Nephron (organoid): ENCODE measurements at regions not wholly inside any gene's neighbourhood (a gene's known extent, or its start where the extent isn't known, plus 50 kb on each side); places are given as distances from the start of the nearest gene placed in this dataset.
"Not testable (repeated sequence)": the region's sequence is repeated elsewhere in the genome, so short reads cannot be mapped to it uniquely, and the experiment has no call there.

Experiments
- H3K27ac Mint-ChIP-seq, 3 experiments: 2 replicates each; pipeline ENCODE4 v1.8.0; 2020; ENCODE audit warnings: mixed read lengths in 3 of 3, mild to moderate bottlenecking in 2 of 3, moderate library complexity in 1 of 3
- H3K27me3 Mint-ChIP-seq: 2 replicates; pipeline ENCODE4 v1.8.0; 2021; ENCODE audit warnings: low read depth, mild to moderate bottlenecking, moderate library complexity, mixed read lengths
- H3K36me3 Mint-ChIP-seq: 2 replicates; pipeline ENCODE4 v1.8.0; 2020; ENCODE audit warnings: low read depth, mixed read lengths
- H3K4me1 Mint-ChIP-seq: 2 replicates; pipeline ENCODE4 v1.8.0; 2020; ENCODE audit warnings: mixed read lengths
- H3K4me3 Mint-ChIP-seq, 3 experiments: 2 replicates each; pipeline ENCODE4 v1.8.0; 2020; ENCODE audit warnings: mild to moderate bottlenecking in 3 of 3, mixed read lengths in 3 of 3, moderate library complexity in 2 of 3
- H3K9me3 Mint-ChIP-seq: 2 replicates; pipeline ENCODE4 v1.8.0; 2020; ENCODE audit warnings: mixed read lengths
- TF ChIP-seq, protein P1 (sequence below), 3 experiments: fragments of 200-600 bp; sonication (generic); IDR thresholded peaks; one replicate each; pipeline ENCODE4 v1.5.0; 2021; ENCODE audit warnings: antibody characterized with exemption in 3 of 3; ENCODE audit not compliant: unreplicated experiment in 3 of 3

DNA sequence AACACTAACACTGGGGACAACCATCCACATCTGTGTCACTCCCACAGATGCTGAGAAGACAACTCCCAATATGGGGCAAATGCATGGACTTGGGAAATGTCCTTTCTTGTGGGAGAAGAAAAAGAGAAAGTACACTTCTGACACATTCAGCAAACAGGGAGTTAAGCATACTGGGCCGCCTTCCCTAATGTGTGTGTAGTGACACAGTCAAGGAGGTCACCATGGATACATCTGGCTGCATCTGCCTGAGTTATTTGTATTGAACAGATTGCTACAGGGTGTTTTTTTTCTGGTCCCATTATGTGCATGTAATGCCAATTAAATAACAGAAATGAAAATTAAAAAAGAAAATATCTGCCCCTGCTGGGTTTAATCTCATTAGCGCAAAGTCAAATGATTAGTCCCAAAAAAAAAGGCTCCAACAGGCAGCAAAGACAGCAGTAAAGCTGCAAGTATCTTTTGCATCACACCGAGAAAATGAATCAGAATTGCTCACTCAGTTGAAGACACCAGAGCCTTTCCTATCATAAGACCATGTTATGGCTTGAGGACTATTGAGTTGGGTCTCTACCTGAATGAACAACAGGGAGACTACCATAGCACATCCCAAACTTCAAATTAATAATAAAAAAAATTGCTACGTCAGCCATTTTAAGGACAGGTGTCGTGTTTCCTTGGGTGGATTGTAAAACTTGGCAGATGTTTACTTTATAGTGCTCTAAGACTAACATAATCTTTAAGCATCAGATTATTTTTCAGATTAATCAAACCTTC, 395.9 kb downstream of the DTWD2 start:
- no peaks in the 10 kb centered on the region for H3K36me3 Mint-ChIP-seq

DNA sequence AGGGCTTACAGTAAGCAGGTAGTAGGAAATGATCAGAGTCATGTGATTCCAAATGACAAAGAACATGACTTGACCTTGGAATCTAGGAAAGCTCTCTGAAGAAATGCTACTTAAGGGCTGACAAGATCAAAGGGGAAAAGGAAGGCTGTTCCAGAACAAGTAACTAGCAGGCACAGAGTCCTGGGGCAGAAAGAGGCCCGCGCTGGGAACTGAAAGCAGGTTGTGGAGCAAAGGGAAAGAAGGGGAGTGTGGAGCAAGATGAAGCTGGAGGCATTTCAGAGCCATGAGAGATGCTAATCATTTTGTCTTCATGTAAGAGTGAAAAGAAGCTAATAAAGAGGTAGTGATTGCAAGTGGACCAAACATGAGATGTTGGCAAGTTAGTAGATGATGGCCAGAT, 397.5 kb downstream of the DTWD2 start:
- H3K27ac Mint-ChIP-seq = no peak overlapping the region
- no peak overlapping the region for H3K4me3 Mint-ChIP-seq
- TF ChIP-seq, protein P1, sequence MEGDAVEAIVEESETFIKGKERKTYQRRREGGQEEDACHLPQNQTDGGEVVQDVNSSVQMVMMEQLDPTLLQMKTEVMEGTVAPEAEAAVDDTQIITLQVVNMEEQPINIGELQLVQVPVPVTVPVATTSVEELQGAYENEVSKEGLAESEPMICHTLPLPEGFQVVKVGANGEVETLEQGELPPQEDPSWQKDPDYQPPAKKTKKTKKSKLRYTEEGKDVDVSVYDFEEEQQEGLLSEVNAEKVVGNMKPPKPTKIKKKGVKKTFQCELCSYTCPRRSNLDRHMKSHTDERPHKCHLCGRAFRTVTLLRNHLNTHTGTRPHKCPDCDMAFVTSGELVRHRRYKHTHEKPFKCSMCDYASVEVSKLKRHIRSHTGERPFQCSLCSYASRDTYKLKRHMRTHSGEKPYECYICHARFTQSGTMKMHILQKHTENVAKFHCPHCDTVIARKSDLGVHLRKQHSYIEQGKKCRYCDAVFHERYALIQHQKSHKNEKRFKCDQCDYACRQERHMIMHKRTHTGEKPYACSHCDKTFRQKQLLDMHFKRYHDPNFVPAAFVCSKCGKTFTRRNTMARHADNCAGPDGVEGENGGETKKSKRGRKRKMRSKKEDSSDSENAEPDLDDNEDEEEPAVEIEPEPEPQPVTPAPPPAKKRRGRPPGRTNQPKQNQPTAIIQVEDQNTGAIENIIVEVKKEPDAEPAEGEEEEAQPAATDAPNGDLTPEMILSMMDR (IDR thresholded peaks at IDR 0.05; ENCODE audit: unreplicated experiment in 3 of 3) = no peak
- peaks cover 4% of the 10 kb centered on the region for H3K4me1 Mint-ChIP-seq
- no peaks in the 10 kb centered on the region for H3K36me3 Mint-ChIP-seq
- H3K27me3 Mint-ChIP-seq = no peaks in the 10 kb centered on the region
- no peaks in the 10 kb centered on the region for H3K9me3 Mint-ChIP-seq

More for the DNA sequence above, 395.9 kb downstream of the DTWD2 start:
- Mint-ChIP-seq H3K4me1 (peaks cover 17% of the 10 kb centered on the region), H3K4me3 (no peak overlapping the region), H3K27ac (no peak overlapping the region), H3K9me3 (no peaks in the 10 kb centered on the region), H3K27me3 (no peaks in the 10 kb centered on the region)
- TF ChIP-seq, protein P1 (IDR thresholded peaks at IDR 0.05; ENCODE audit: unreplicated experiment in 3 of 3) = no peak

DNA sequence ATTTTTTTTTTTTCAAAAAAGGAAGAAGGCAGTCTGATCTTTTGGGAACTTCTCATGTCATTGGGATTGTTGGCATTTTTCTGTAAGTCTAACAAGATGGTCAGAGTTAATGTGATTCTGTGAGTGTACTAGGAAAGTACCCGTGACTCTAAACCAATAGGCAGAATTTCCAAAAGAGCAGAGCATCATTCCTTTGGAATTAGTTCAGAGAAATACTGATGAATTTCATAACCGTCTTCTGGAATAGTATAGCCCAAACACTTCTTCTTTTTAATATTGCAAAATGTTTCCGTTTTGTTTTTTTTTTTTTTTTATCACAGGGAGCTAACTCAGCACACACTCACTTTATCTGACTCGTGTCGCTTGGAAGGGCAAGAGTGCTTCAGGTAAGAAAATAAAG, 407.4 kb downstream of the DTWD2 start:
- TF ChIP-seq, protein P1 (IDR thresholded peaks at IDR 0.05; ENCODE audit: unreplicated experiment in 3 of 3) = no peak
- H3K4me1 Mint-ChIP-seq = peaks cover 12% of the 10 kb centered on the region
- H3K9me3 Mint-ChIP-seq = no peaks in the 10 kb centered on the region
- no peak overlapping the region for H3K4me3 Mint-ChIP-seq
- no peaks in the 10 kb centered on the region for H3K36me3 Mint-ChIP-seq
- H3K27ac Mint-ChIP-seq = no peak overlapping the region
- H3K27me3 Mint-ChIP-seq = peaks cover 3% of the 10 kb centered on the region

DNA sequence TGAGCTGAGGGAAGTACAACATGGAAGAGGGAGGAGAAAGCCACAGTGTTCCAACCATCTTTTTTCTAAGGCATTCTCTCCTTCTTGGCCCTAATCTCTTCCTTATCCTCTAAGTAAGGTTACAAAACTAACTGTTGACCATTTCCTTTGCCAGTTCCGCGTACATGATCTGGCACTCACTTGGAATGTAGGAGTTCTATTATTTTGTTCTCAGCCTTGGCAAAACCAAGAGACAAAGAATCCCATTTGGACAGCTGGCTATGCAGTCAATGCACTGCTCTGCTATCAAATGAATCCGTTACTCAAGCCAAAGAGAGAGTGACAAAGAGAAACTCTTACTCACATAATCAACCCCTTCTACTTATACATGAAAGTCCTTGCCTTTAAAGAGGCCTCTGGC, 410.3 kb downstream of the DTWD2 start:
- Mint-ChIP-seq H3K36me3 (no peaks in the 10 kb centered on the region), H3K4me3 (no peak overlapping the region)
- TF ChIP-seq, protein P1 (IDR thresholded peaks at IDR 0.05; ENCODE audit: unreplicated experiment in 3 of 3) = no peak

DNA sequence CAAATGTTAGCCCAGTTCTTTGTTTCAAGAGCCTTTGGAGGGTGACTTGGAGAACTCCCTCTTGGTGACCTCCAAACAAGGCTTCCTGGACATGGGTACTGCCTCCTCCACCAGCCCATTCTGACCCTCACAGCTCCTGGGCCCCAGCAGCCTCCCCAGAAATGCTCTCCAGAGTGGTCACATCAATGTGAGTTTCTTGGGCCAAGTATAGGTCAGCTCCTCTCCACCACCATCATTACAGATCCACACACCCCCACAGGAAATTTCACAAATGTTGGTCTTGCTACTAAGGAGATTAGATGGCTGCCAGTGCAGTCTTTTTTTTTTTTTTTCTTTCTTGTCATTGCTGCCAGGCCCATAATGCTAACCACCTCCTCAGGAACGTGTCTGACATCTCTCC, 410.7 kb downstream of the DTWD2 start:
- TF ChIP-seq, protein P1 (IDR thresholded peaks at IDR 0.05; ENCODE audit: unreplicated experiment in 3 of 3) = no peak
- Mint-ChIP-seq H3K9me3 (no peaks in the 10 kb centered on the region), H3K4me1 (peaks cover 12% of the 10 kb centered on the region), H3K27me3 (peaks cover 3% of the 10 kb centered on the region), H3K36me3 (no peaks in the 10 kb centered on the region), H3K27ac (no peak overlapping the region), H3K4me3 (no peak overlapping the region)

More for the DNA sequence above, 410.3 kb downstream of the DTWD2 start:
- H3K4me1 Mint-ChIP-seq = peaks cover 12% of the 10 kb centered on the region
- H3K27ac Mint-ChIP-seq = no peak overlapping the region
- H3K27me3 Mint-ChIP-seq = peaks cover 3% of the 10 kb centered on the region
- H3K9me3 Mint-ChIP-seq = no peaks in the 10 kb centered on the region

DNA sequence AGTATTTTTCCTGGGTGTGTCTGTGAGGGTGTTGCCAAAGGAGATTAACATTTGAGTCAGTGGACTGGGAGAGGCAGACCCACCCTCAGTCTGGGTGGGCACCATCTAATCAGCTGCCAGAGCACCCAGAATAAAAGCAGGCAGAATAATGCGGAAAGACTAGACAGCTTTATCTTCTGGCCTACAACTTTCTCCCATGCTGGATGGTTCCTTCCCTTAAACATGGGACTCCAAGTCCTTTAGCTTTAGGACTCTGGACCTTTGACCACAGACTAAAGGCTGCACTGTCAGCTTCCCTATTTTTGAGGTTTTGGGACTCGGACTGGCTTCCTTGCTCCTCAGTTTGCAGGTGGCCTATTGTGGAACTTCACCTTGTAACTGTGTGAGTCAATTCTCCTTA, 418.1 kb downstream of the DTWD2 start:
- not testable (repeated sequence) for H3K36me3 Mint-ChIP-seq, H3K9me3 Mint-ChIP-seq, H3K4me1 Mint-ChIP-seq, H3K27ac Mint-ChIP-seq, H3K4me3 Mint-ChIP-seq, H3K27me3 Mint-ChIP-seq

DNA sequence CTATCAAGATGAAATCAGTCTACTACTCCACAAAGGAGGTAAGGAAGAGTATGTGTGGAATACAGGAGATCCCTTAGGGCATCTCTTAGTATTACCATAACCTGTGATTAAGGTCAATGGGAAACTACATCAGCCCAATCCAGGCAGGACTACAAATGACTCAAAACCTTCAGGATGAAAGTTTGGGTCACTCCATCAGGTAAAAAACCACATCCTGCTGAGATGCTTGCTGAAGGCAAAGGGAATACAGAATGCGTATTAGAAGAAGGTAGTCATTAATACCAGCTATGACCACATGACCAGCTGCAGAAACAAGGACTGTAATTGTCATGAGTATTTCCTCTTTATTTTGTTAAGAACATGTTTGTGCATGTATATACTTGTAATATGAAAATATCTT, 418.8 kb downstream of the DTWD2 start:
- H3K27ac Mint-ChIP-seq, H3K9me3 Mint-ChIP-seq, H3K4me1 Mint-ChIP-seq, H3K27me3 Mint-ChIP-seq, H3K4me3 Mint-ChIP-seq, H3K36me3 Mint-ChIP-seq: not testable (repeated sequence)
